Femur (tissue), 1 donor: ENCODE measurements at regions not wholly inside any gene's neighbourhood (a gene's known extent, or its start where the extent isn't known, plus 50 kb on each side); places are given as distances from the start of the nearest gene placed in this dataset.
"Not testable (repeated sequence)": the region's sequence is repeated elsewhere in the genome, so short reads cannot be mapped to it uniquely, and the experiment has no call there.

Source experiments
- DNase-seq: peaks from one replicate; pipeline ENCODE4 v3.0.0-alpha.2; 2017

- DNase-seq = no peak
Observed at GRCh38 chr13:28573595-28574373, 78.9 kb upstream of the FLT1 start.

- DNase-seq = no peak
Observed at GRCh38 chr13:28572871-28573270, 77.9 kb upstream of the FLT1 start.

- DNase-seq = not testable (repeated sequence)
Observed at GRCh38 chr13:28570356-28570755, 75.4 kb upstream of the FLT1 start.

GRCh38 chr13:28569886-28570285, 75.0 kb upstream of the FLT1 start:
- no peak for DNase-seq

GRCh38 chr13:28568286-28568685, 73.4 kb upstream of the FLT1 start:
- DNase-seq = peak; percentile 71

- DNase-seq = no peak
Observed at GRCh38 chr13:28566891-28567290, 72.0 kb upstream of the FLT1 start.

GRCh38 chr13:28566283-28566682, 71.4 kb upstream of the FLT1 start:
- DNase-seq = no peak

GRCh38 chr13:28564030-28564429, 69.1 kb upstream of the FLT1 start:
- DNase-seq = no peak

- DNase-seq = no peak
Observed at GRCh38 chr13:28563609-28564008, 68.7 kb upstream of the FLT1 start.

GRCh38 chr13:28560612-28561011, 65.7 kb upstream of the FLT1 start:
- DNase-seq = no peak

GRCh38 chr13:28559636-28560259, 64.8 kb upstream of the FLT1 start:
- no peak for DNase-seq

GRCh38 chr13:28558567-28558966, 63.6 kb upstream of the FLT1 start:
- no peak for DNase-seq

- no peak for DNase-seq
Observed at GRCh38 chr13:28557725-28558520, 63.0 kb upstream of the FLT1 start.

GRCh38 chr13:28555096-28555495, 60.2 kb upstream of the FLT1 start:
- DNase-seq = no peak

GRCh38 chr13:28553971-28554370, 59.0 kb upstream of the FLT1 start:
- no peak for DNase-seq

GRCh38 chr13:28552288-28552687, 57.4 kb upstream of the FLT1 start:
- no peak for DNase-seq

- DNase-seq = no peak
Observed at GRCh38 chr13:28551498-28551895, 56.6 kb upstream of the FLT1 start.

GRCh38 chr13:28550721-28551497, 56.0 kb upstream of the FLT1 start:
- no peak for DNase-seq

GRCh38 chr13:28550091-28550490, 55.2 kb upstream of the FLT1 start:
- DNase-seq = no peak

GRCh38 chr13:28548872-28549271, 53.9 kb upstream of the FLT1 start:
- no peak for DNase-seq

- DNase-seq = no peak
Observed at GRCh38 chr13:28548468-28548867, 53.5 kb upstream of the FLT1 start.

- DNase-seq = no peak
Observed at GRCh38 chr13:28545583-28546333, 50.8 kb upstream of the FLT1 start.
